ENCODE measurements at regions not wholly inside any gene's neighbourhood (a gene's known extent, or its start where the extent isn't known, plus 50 kb on each side); places are given as distances from the start of the nearest gene placed in this dataset.
"Not testable (repeated sequence)": the region's sequence is repeated elsewhere in the genome, so short reads cannot be mapped to it uniquely, and the experiment has no call there.

GRCh38 chr5:12959713-12960112 is 984.8 kb downstream of the DNAH5 start:
- no peak overlapping the region for H3K4me3 Mint-ChIP-seq (ENCODE audit: unreplicated experiment)
- no peak for DNase-seq (ENCODE audit: unreplicated experiment)
- H3K27me3 Mint-ChIP-seq (ENCODE audit: insufficient read depth, unreplicated experiment) = no peaks in the 10 kb centered on the region
- intact Hi-C loops (cut with micrococcal nuclease) = no loop called here
- H3K27ac Mint-ChIP-seq (ENCODE audit: low read depth, unreplicated experiment) = no peak overlapping the region
- no TSS peak for BruUV-seq (replicated peaks)
- H3K9me3 Mint-ChIP-seq (ENCODE audit: unreplicated experiment) = no peaks in the 10 kb centered on the region
- ChIA-PET CTCF (no interaction called here), POLR2A (no interaction called here)
- H3K36me3 Mint-ChIP-seq (ENCODE audit: insufficient read depth, unreplicated experiment) = no peaks in the 10 kb centered on the region
- TF ChIP-seq, protein P1, sequence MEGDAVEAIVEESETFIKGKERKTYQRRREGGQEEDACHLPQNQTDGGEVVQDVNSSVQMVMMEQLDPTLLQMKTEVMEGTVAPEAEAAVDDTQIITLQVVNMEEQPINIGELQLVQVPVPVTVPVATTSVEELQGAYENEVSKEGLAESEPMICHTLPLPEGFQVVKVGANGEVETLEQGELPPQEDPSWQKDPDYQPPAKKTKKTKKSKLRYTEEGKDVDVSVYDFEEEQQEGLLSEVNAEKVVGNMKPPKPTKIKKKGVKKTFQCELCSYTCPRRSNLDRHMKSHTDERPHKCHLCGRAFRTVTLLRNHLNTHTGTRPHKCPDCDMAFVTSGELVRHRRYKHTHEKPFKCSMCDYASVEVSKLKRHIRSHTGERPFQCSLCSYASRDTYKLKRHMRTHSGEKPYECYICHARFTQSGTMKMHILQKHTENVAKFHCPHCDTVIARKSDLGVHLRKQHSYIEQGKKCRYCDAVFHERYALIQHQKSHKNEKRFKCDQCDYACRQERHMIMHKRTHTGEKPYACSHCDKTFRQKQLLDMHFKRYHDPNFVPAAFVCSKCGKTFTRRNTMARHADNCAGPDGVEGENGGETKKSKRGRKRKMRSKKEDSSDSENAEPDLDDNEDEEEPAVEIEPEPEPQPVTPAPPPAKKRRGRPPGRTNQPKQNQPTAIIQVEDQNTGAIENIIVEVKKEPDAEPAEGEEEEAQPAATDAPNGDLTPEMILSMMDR (IDR thresholded peaks at IDR 0.05; ENCODE audit: unreplicated experiment) = no peak
- peaks cover 6% of the 10 kb centered on the region for H3K4me1 Mint-ChIP-seq (ENCODE audit: insufficient read depth, unreplicated experiment)

GRCh38 chr5:12952409-12952808 is 992.1 kb downstream of the DNAH5 start:
- H3K27me3 Mint-ChIP-seq (ENCODE audit: insufficient read depth, unreplicated experiment) = no peaks in the 10 kb centered on the region
- no peaks in the 10 kb centered on the region for H3K9me3 Mint-ChIP-seq (ENCODE audit: unreplicated experiment)
- intact Hi-C loops (cut with micrococcal nuclease) = no loop called here
- ChIA-PET POLR2A (no interaction called here), CTCF (no interaction called here)
- H3K27ac Mint-ChIP-seq (ENCODE audit: low read depth, unreplicated experiment) = no peak overlapping the region
- TF ChIP-seq, protein P1 (IDR thresholded peaks at IDR 0.05; ENCODE audit: unreplicated experiment) = no peak
- no TSS peak for BruUV-seq (replicated peaks)
- no peak for DNase-seq (ENCODE audit: unreplicated experiment)
- H3K4me1 Mint-ChIP-seq (ENCODE audit: insufficient read depth, unreplicated experiment) = peaks cover 10% of the 10 kb centered on the region
- H3K4me3 Mint-ChIP-seq (ENCODE audit: unreplicated experiment) = no peak overlapping the region
- H3K36me3 Mint-ChIP-seq (ENCODE audit: insufficient read depth, unreplicated experiment) = no peaks in the 10 kb centered on the region

GRCh38 chr5:12951846-12952245 is 992.6 kb downstream of the DNAH5 start:
- no peak for DNase-seq (ENCODE audit: unreplicated experiment)
- TF ChIP-seq, protein P1 (IDR thresholded peaks at IDR 0.05; ENCODE audit: unreplicated experiment) = no peak
- CTCF ChIA-PET = no interaction called here
- no peaks in the 10 kb centered on the region for H3K27me3 Mint-ChIP-seq (ENCODE audit: insufficient read depth, unreplicated experiment)
- POLR2A ChIA-PET = no interaction called here
- no peak overlapping the region for H3K27ac Mint-ChIP-seq (ENCODE audit: low read depth, unreplicated experiment)
- intact Hi-C loops (cut with micrococcal nuclease) = no loop called here
- no peaks in the 10 kb centered on the region for H3K36me3 Mint-ChIP-seq (ENCODE audit: insufficient read depth, unreplicated experiment)
- H3K9me3 Mint-ChIP-seq (ENCODE audit: unreplicated experiment) = no peaks in the 10 kb centered on the region
- BruUV-seq (replicated peaks) = no TSS peak
- no peak overlapping the region for H3K4me3 Mint-ChIP-seq (ENCODE audit: unreplicated experiment)
- H3K4me1 Mint-ChIP-seq (ENCODE audit: insufficient read depth, unreplicated experiment) = peaks cover 10% of the 10 kb centered on the region

- DNase-seq (ENCODE audit: unreplicated experiment) = no peak
- H3K27ac Mint-ChIP-seq (ENCODE audit: low read depth, unreplicated experiment) = no peak overlapping the region
- H3K4me3 Mint-ChIP-seq (ENCODE audit: unreplicated experiment) = no peak overlapping the region
- H3K4me1 Mint-ChIP-seq (ENCODE audit: insufficient read depth, unreplicated experiment) = peaks cover 10% of the 10 kb centered on the region
- TF ChIP-seq, protein P1 (IDR thresholded peaks at IDR 0.05; ENCODE audit: unreplicated experiment) = no peak
- H3K36me3 Mint-ChIP-seq (ENCODE audit: insufficient read depth, unreplicated experiment) = no peaks in the 10 kb centered on the region
- ChIA-PET CTCF (interaction anchor here (0.6 kb wide), 2 partner anchors 244 to 503 kb away, joined by 3 to 4 read pairs; no protein-coding TSS in a partner anchor), POLR2A (no interaction called here)
- H3K27me3 Mint-ChIP-seq (ENCODE audit: insufficient read depth, unreplicated experiment) = no peaks in the 10 kb centered on the region
- H3K9me3 Mint-ChIP-seq (ENCODE audit: unreplicated experiment) = no peaks in the 10 kb centered on the region
- BruUV-seq (replicated peaks) = no TSS peak
- intact Hi-C loops (cut with micrococcal nuclease) = loop anchor here (5.0 kb wide), 1 partner anchor 530 kb away; no protein-coding TSS in a partner anchor
Measured at GRCh38 chr5:12947379-12947778, 997.1 kb downstream of the DNAH5 start.

- H3K4me3 Mint-ChIP-seq (ENCODE audit: unreplicated experiment); H3K27me3 Mint-ChIP-seq (ENCODE audit: insufficient read depth, unreplicated experiment); H3K27ac Mint-ChIP-seq (ENCODE audit: low read depth, unreplicated experiment); H3K36me3 Mint-ChIP-seq (ENCODE audit: insufficient read depth, unreplicated experiment); POLR2A ChIA-PET; BruUV-seq (replicated peaks); H3K9me3 Mint-ChIP-seq (ENCODE audit: unreplicated experiment); H3K4me1 Mint-ChIP-seq (ENCODE audit: insufficient read depth, unreplicated experiment): not testable (repeated sequence)
- CTCF ChIA-PET = interaction anchor here (0.8 kb wide), 1 partner anchor 31 kb away, joined by 3 read pairs; no protein-coding TSS in a partner anchor
- intact Hi-C loops (cut with micrococcal nuclease) = loop anchor here (5.0 kb wide), 1 partner anchor 532 kb away; no protein-coding TSS in a partner anchor
- peak; percentile 4 for DNase-seq (ENCODE audit: unreplicated experiment)
Measured at GRCh38 chr5:12945477-12945876, 999.0 kb downstream of the DNAH5 start.

Data from MCF 10A (cell line).